Activated CD4-positive, alpha-beta memory T cell treated with anti-CD3 and anti-CD28 coated beads for 36 hours (primary cell): ENCODE measurements at regions not wholly inside any gene's neighbourhood (a gene's known extent, or its start where the extent isn't known, plus 50 kb on each side); places are given as distances from the start of the nearest gene placed in this dataset.
"Not testable (repeated sequence)": the region's sequence is repeated elsewhere in the genome, so short reads cannot be mapped to it uniquely, and the experiment has no call there.

ENCODE experiments used
- CTCF ChIA-PET: fragments of 350-600 bp; sonication (Branson Sonifier 250); formaldehyde crosslinking; loops from one replicate; lab custom pipeline; 2021; ENCODE audit warnings: antibody characterized with exemption, inconsistent platforms; lab: Charles Lee
- POLR2A ChIA-PET: fragments of 350-600 bp; sonication (Branson Sonifier 250); formaldehyde crosslinking; loops from one replicate; lab custom pipeline; 2021; ENCODE audit warnings: antibody characterized with exemption; lab: Charles Lee
- DNase-seq: peaks from one replicate; pipeline ENCODE4 v3.0.0-alpha.2; 2020
- H3K27ac Mint-ChIP-seq: one replicate; pipeline ENCODE4 v1.8.0; 2021; ENCODE audit warnings: mixed read lengths
- H3K27me3 Mint-ChIP-seq: one replicate; pipeline ENCODE4 v1.8.0; 2021; ENCODE audit warnings: mixed read lengths
- H3K36me3 Mint-ChIP-seq: one replicate; pipeline ENCODE4 v1.8.0; 2021; ENCODE audit warnings: mixed read lengths
- H3K4me1 Mint-ChIP-seq: one replicate; pipeline ENCODE4 v1.8.0; 2021; ENCODE audit warnings: low read depth, mixed read lengths
- H3K4me3 Mint-ChIP-seq: one replicate; pipeline ENCODE4 v1.8.0; 2021; ENCODE audit warnings: mild to moderate bottlenecking, mixed read lengths
- H3K9me3 Mint-ChIP-seq: one replicate; pipeline ENCODE4 v1.8.0; 2021; ENCODE audit warnings: mixed read lengths
- intact Hi-C: fragments of 100-400 bp; cut with micrococcal nuclease; formaldehyde crosslinking; loops from one replicate; pipeline ENCODE4 v1.15.1; 2023

DNA sequence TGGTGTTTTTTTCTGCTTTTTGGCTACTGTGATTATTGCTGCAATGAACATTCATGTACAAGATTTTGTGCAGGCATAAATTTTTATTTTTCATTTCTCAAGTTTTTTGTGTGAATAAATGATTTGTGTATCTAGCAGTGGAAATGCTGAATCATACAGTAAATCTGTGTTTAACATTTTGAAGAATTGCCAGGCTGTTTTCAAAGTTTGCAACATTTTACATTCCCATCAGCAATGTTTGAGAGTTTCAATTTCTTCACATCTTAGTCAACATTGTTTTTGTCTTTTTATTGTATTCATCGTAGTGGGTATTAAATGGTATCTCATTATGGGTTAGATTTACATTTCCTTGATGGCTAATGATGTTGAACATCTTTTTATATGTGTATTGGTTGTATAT lies 98.8 kb upstream of the RBMS1 start:
- no peak for DNase-seq
- H3K27me3 Mint-ChIP-seq, result no peaks in the 10 kb centered on the region
- H3K36me3 Mint-ChIP-seq, result no peaks in the 10 kb centered on the region
- intact Hi-C loops, result no loop called here
- POLR2A ChIA-PET, result interaction anchor here (0.6 kb wide), 1 partner anchor 322 kb away, joined by 4 read pairs; no protein-coding TSS in a partner anchor
- no peak overlapping the region for H3K27ac Mint-ChIP-seq
- H3K9me3 Mint-ChIP-seq, result peaks cover 9% of the 10 kb centered on the region
- CTCF ChIA-PET, result no interaction called here
- H3K4me1 Mint-ChIP-seq, result no peaks in the 10 kb centered on the region
- no peak overlapping the region for H3K4me3 Mint-ChIP-seq

DNA sequence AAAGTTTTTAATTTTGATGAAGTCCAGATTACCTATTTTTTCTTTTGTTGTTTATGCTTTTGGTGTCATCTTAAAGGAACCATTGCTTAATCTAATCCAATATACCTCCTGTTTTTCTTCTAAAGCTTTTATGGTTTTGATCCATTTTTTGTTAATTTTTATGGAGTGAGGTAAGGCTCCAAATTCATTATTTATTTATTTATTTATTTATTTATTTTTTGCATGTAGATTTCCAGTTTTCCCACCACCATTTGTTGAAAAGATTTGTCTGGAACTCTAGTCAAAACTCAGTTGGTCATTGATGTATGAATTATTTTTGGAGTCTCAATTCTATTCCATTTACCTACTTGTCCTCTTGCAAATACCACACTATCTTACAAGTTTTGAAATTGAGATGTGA lies 99.4 kb upstream of the RBMS1 start:
- peaks cover 9% of the 10 kb centered on the region for H3K9me3 Mint-ChIP-seq
- no peak overlapping the region for H3K27ac Mint-ChIP-seq
- CTCF ChIA-PET, result no interaction called here
- H3K27me3 Mint-ChIP-seq, result no peaks in the 10 kb centered on the region
- H3K36me3 Mint-ChIP-seq, result no peaks in the 10 kb centered on the region
- no peaks in the 10 kb centered on the region for H3K4me1 Mint-ChIP-seq
- no peak for DNase-seq
- POLR2A ChIA-PET, result no interaction called here
- H3K4me3 Mint-ChIP-seq, result no peak overlapping the region
- intact Hi-C loops, result no loop called here

DNA sequence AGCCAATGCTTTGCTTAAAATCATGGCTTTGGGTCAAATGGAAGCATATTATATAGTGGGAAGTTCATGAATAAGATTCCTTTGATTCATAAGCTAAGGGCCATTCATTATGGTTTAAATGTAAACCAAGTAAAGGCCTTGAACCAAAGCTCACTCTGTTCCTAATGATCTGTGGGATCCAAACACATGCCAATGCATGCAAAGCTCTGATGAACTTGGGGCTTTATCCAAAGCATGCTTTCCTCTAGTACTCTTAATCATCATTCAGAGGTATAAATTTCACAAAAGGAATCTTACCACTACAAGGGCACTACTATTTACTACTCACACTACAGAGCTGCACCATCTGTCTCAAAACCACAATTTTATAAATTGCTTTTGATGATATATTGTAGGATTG lies 102.8 kb upstream of the RBMS1 start:
- intact Hi-C loops, result no loop called here
- H3K9me3 Mint-ChIP-seq, result peaks cover 7% of the 10 kb centered on the region
- H3K4me3 Mint-ChIP-seq, result no peak overlapping the region
- no peaks in the 10 kb centered on the region for H3K27me3 Mint-ChIP-seq
- no peaks in the 10 kb centered on the region for H3K36me3 Mint-ChIP-seq
- POLR2A ChIA-PET, result no interaction called here
- H3K27ac Mint-ChIP-seq, result no peak overlapping the region
- H3K4me1 Mint-ChIP-seq, result no peaks in the 10 kb centered on the region
- no peak for DNase-seq
- CTCF ChIA-PET, result no interaction called here

DNA sequence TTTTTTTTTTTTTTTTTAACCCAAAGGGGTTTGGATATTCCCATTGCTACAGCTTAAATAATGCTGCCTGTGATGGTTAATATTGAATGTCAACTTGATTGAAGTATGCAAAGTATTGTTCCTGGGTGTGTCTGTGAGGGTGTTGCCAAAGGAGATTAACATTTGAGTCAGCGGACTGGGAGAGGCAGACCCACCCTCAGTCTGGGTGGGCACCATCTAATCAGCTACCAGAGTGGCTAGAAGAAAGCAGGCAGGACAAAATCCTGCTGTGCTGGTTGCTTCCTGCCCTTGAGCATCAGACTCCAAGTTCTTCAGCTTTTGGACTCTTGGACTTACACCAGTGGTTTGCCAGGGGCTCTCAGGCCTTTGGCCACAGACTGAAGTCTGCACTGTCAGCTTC lies 106.8 kb upstream of the RBMS1 start:
- H3K36me3 Mint-ChIP-seq, H3K27ac Mint-ChIP-seq, POLR2A ChIA-PET, intact Hi-C loops, H3K4me3 Mint-ChIP-seq, DNase-seq, H3K9me3 Mint-ChIP-seq, H3K27me3 Mint-ChIP-seq, H3K4me1 Mint-ChIP-seq: not testable (repeated sequence)
- CTCF ChIA-PET, result interaction anchor here (1.2 kb wide), 1 partner anchor 171 kb away, joined by 3 read pairs; no protein-coding TSS in a partner anchor

DNA sequence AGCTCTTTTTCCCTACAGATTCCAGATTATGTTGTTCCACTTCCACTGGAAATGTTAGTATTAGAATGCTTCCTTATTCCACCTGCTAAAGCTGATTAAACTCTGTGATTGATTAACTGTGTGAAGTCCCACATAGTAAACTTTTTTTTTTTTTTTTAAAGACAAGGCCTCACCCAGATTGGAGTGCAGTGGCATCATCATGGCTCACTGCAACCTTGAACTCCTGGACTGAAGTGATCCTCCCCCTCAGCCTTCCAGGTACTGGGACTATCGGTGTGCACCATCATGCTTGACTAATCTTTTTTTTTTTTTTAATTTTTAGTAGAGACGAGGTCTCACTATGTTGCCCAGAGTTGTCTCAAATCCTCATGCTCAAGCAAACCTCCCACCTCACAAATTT lies 108.5 kb upstream of the RBMS1 start:
- CTCF ChIA-PET, result no interaction called here
- Mint-ChIP-seq H3K4me1 (no peaks in the 10 kb centered on the region), H3K27ac (no peak overlapping the region), H3K9me3 (no peaks in the 10 kb centered on the region), H3K36me3 (no peaks in the 10 kb centered on the region), H3K4me3 (no peak overlapping the region), H3K27me3 (no peaks in the 10 kb centered on the region)
- intact Hi-C loops, result no loop called here
- POLR2A ChIA-PET, result no interaction called here
- no peak for DNase-seq

DNA sequence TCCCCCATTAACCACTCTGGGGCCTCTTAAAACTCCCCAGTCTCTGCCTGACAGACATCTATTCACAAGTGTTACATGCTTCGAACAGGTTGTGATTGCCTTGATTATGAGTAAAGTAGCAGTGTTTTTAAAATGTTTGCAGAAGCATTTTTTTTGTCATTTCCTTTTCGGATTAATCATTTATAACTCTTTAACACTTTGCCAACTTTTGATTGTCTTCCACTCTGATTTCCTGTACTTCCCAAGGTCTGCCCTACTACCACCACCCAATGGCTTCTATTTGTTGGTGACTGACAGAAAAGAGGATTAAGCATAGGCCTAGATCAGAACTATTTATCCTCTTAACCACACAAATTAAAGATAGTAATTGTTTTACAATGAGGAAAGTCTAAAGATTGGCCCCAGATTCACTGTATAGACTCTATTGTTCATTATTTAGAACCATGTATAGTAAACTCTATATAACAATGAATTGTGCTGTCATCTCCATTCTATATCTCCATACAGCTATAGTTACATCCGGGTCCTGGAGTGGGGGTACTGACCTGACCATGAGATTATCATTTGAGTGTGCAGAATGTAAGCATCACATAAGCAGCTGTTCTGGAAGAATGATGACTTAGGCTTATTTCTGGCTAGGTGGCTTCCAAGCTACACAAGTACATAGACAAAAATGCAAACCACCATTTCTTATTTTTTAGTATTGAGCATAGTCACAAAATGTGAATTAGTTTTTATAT lies 110.3 kb upstream of the RBMS1 start:
- no peaks in the 10 kb centered on the region for H3K36me3 Mint-ChIP-seq
- no peaks in the 10 kb centered on the region for H3K27me3 Mint-ChIP-seq
- H3K4me3 Mint-ChIP-seq, result no peak overlapping the region
- H3K27ac Mint-ChIP-seq, result no peak overlapping the region
- ChIA-PET POLR2A (no interaction called here), CTCF (no interaction called here)
- no peak for DNase-seq
- H3K9me3 Mint-ChIP-seq, result no peaks in the 10 kb centered on the region
- peaks cover 9% of the 10 kb centered on the region for H3K4me1 Mint-ChIP-seq
- intact Hi-C loops, result no loop called here

DNA sequence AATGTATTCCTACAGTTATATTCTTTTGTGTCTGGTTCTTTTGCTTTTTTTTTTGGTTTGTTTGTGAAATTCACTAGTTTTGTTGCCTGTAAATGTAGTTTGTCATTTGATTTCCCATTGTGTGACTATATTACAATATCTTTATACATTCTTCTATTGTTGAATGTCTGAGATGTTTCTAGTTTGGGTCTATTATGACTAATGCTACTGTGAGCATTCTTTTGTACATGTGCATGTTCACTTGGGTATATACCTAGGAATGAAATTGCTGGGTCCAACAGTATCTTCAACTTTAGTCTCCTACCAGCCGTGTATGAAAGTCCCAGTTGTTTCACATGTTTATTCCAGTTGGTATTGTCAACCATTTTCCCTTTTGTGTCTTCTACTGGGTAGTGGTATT lies 112.7 kb upstream of the RBMS1 start:
- Mint-ChIP-seq H3K27me3 (no peaks in the 10 kb centered on the region), H3K9me3 (no peaks in the 10 kb centered on the region), H3K27ac (no peak overlapping the region), H3K4me3 (no peak overlapping the region), H3K4me1 (peaks cover 9% of the 10 kb centered on the region), H3K36me3 (no peaks in the 10 kb centered on the region)
- intact Hi-C loops, result no loop called here
- CTCF ChIA-PET, result interaction anchor here (0.7 kb wide), 1 partner anchor 302 kb away, joined by 3 read pairs; no protein-coding TSS in a partner anchor
- no peak for DNase-seq
- POLR2A ChIA-PET, result no interaction called here

DNA sequence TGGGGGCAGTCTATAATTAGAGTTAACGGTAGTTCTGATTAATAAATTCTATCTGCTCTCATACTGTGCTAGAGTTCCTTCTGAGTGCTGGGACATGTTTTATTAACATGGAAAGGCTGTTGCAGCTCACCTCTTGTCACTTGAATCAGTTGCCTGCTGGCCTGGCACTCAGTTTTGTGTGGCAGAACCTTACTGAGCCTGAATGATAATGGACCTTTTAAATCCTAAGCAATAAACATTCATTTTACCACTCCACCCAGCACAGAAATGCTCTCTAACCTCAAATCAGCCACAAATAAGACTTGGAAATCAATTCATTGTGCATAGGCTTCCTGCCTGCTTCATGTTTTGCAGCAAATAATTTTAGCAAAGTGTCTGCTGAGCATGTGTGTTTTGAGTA lies 115.0 kb upstream of the RBMS1 start:
- POLR2A ChIA-PET, result no interaction called here
- Mint-ChIP-seq H3K9me3 (no peaks in the 10 kb centered on the region), H3K27me3 (no peaks in the 10 kb centered on the region), H3K36me3 (no peaks in the 10 kb centered on the region), H3K4me3 (no peak overlapping the region), H3K4me1 (peaks cover 14% of the 10 kb centered on the region), H3K27ac (no peak overlapping the region)
- CTCF ChIA-PET, result no interaction called here
- no peak for DNase-seq
- intact Hi-C loops, result no loop called here

DNA sequence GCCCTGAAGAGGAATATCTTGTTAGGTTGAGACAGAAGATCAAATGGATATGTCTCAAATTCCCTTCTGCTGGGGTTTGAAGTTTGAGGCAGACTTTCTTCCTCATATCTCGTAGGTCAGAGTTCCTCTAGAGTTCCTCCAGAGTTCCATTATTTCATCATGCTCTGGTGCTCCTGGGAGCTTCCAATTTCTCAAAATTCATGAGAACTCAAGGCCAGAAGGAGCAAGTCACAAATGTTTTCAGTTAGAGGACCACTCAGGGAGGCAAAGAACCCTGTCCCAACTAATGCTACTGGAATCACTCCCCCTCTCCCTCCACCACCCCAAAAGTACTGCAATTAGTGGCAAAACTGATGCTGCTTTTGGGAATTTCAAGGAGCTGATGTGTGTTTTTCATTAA lies 115.7 kb upstream of the RBMS1 start:
- Mint-ChIP-seq H3K27me3 (peaks cover 3% of the 10 kb centered on the region), H3K36me3 (no peaks in the 10 kb centered on the region), H3K4me3 (no peak overlapping the region), H3K4me1 (peaks cover 14% of the 10 kb centered on the region), H3K27ac (no peak overlapping the region), H3K9me3 (no peaks in the 10 kb centered on the region)
- intact Hi-C loops, result no loop called here
- no peak for DNase-seq
- ChIA-PET CTCF (no interaction called here), POLR2A (no interaction called here)

DNA sequence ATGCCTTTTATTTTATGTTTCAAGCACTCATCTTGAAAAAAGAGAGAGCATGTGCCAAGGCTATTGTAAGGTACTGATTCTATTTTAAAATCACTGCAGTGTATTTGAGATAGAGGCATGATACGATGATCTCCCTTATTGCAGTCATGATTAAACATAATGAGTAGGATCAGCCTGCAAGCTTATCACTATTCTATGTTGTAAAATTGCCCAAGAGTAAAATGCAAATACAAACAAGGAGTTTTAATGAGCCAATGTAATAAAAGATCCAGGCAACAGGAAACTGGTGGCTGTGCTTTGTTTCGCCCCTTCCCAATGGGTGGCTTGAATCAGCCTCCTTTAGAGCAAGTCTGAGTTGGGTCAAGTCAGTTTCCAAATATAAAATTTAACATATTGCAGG lies 116.4 kb upstream of the RBMS1 start:
- H3K4me1 Mint-ChIP-seq, result peaks cover 14% of the 10 kb centered on the region
- no peak for DNase-seq
- CTCF ChIA-PET, result no interaction called here
- POLR2A ChIA-PET, result no interaction called here
- no peaks in the 10 kb centered on the region for H3K9me3 Mint-ChIP-seq
- intact Hi-C loops, result no loop called here
- peaks cover 3% of the 10 kb centered on the region for H3K27me3 Mint-ChIP-seq
- H3K36me3 Mint-ChIP-seq, result no peaks in the 10 kb centered on the region
- no peak overlapping the region for H3K4me3 Mint-ChIP-seq
- no peak overlapping the region for H3K27ac Mint-ChIP-seq

DNA sequence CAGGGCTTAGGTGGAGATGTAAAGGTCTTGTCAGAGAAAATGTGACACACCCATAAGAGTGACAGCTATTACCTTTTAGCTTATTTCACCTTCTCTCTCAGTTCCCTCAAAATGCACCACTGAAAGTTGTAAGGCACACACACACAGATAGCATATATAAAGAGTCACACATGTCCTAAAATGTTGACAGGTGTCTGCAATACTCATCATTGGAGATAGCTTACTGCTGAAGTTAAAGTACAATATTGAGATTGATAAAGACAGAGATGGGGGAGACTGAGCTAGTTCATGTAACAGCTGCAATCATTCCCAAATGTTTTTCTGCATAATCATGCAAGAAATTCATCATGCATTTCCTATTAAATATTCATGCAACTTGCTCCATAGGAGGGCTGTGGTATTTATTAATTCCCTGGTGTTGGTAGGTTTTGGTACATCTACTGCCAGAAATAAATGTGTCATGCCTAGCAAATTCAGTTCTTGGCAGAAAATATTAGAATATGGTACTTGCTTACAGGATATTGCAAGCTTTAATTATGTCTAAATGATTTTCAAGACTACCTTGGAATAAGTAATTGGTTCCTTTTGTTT lies 118.8 kb upstream of the RBMS1 start:
- CTCF ChIA-PET, result no interaction called here
- Mint-ChIP-seq H3K9me3 (peaks cover 11% of the 10 kb centered on the region), H3K27ac (no peak overlapping the region), H3K27me3 (peaks cover 3% of the 10 kb centered on the region), H3K36me3 (no peaks in the 10 kb centered on the region), H3K4me1 (peaks cover 14% of the 10 kb centered on the region), H3K4me3 (no peak overlapping the region)
- POLR2A ChIA-PET, result no interaction called here
- no peak for DNase-seq
- intact Hi-C loops, result no loop called here

DNA sequence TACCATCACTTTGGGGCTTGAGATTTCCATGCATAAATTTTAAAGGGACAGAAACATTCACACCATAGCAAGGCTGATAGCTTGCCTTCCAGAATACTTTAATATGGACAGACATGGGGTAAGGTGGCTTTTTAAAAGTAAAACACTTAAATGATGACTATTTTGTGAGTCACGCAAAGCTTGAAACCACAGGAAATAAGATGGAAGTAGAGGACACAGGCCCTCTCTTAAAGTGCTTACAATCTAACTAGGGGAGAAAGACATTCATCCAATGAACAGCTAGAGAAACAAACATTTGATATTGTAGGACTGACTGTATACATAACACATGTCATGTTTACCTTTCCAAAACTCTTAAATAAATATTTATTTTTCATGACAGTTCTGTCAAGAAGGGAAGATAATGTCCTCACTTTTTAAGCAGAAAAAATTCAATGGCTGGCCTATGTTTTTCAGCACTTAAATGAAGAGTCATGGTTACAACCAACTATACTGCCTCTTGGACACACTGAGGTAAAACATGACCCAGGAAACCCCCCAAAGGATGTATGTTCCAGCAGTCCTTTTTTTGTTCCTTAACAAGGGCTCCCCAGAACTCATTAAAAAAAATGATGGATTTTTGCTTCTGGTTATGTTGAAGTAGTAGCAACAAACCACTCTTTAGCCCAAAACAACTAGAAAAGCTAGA lies 120.0 kb upstream of the RBMS1 start:
- no peak overlapping the region for H3K4me3 Mint-ChIP-seq
- CTCF ChIA-PET, result no interaction called here

More for the DNA sequence above, 120.0 kb upstream of the RBMS1 start:
- intact Hi-C loops, result no loop called here
- peaks cover 5% of the 10 kb centered on the region for H3K27me3 Mint-ChIP-seq
- peaks cover 8% of the 10 kb centered on the region for H3K4me1 Mint-ChIP-seq
- POLR2A ChIA-PET, result no interaction called here
- no peak for DNase-seq
- no peaks in the 10 kb centered on the region for H3K36me3 Mint-ChIP-seq
- no peak overlapping the region for H3K27ac Mint-ChIP-seq
- peaks cover 11% of the 10 kb centered on the region for H3K9me3 Mint-ChIP-seq
